GM23338 (cell line): ENCODE measurements at regions not wholly inside any gene's neighbourhood (a gene's known extent, or its start where the extent isn't known, plus 50 kb on each side); places are given as distances from the start of the nearest gene placed in this dataset.
A peak's percentile ranks its signal among the peaks of the same experiment; 100 is the strongest.

Experiments
- CREB1 ChIP-seq: fragments of 250-450 bp; sonication (Bioruptor Pico); IDR thresholded peaks from 2 replicates; pipeline ENCODE4 v1.5.0; 2020; ENCODE audit warnings: low read depth, mild to moderate bottlenecking, moderate library complexity
- EZH2 ChIP-seq: fragments of 200-600 bp; sonication (generic); IDR thresholded peaks from one replicate; pipeline ENCODE4 v1.8.0; 2017; ENCODE audit warnings: antibody characterized with exemption, mild to moderate bottlenecking, low read depth; ENCODE audit not compliant: unreplicated experiment
- EZH2phosphoT487 ChIP-seq: fragments of 200-600 bp; sonication (generic); IDR thresholded peaks from one replicate; pipeline ENCODE4 v1.8.1; 2018; ENCODE audit warnings: antibody characterized with exemption; ENCODE audit not compliant: unreplicated experiment
- JUNB ChIP-seq: IDR thresholded peaks from one replicate; pipeline ENCODE4 v1.6.1; 2016; ENCODE audit warnings: antibody characterized with exemption; ENCODE audit not compliant: unreplicated experiment
- NANOG ChIP-seq: IDR thresholded peaks from 2 replicates; pipeline ENCODE4 v1.6.1; 2016; ENCODE audit warnings: antibody characterized with exemption, borderline replicate concordance
- POLR2AphosphoS5 ChIP-seq: IDR thresholded peaks from 2 replicates; pipeline ENCODE4 v1.6.1; 2016; ENCODE audit warnings: antibody characterized with exemption, low read depth
- STAT1 ChIP-seq: IDR thresholded peaks from one replicate; pipeline ENCODE4 v1.6.1; 2016; ENCODE audit warnings: antibody characterized with exemption; ENCODE audit not compliant: unreplicated experiment
- ZNF114 ChIP-seq: fragments of 250-450 bp; sonication (Bioruptor Pico); IDR thresholded peaks from 2 replicates; pipeline ENCODE4 v1.5.0; 2020; ENCODE audit warnings: mild to moderate bottlenecking, moderate library complexity
- ZNF331 ChIP-seq: fragments of 250-450 bp; sonication (Bioruptor Pico); IDR thresholded peaks from 2 replicates; pipeline ENCODE4 v1.5.0; 2020; ENCODE audit warnings: low read depth, mild to moderate bottlenecking, moderate library complexity
- TF ChIP-seq, protein P1 (sequence below), 2 experiments: fragments of 200-600 bp in 1 of 2; sonication (generic) in 1 of 2; conservative IDR thresholded peaks; 2 replicates each; pipeline versions ENCODE4 v1.5.1 to v1.6.1; 2016 to 2017; ENCODE audit warnings: antibody characterized with exemption in 2 of 2, low read depth in 2 of 2, mild to moderate bottlenecking in 2 of 2, moderate library complexity in 1 of 2
- TF ChIP-seq, protein P2 (sequence below): IDR thresholded peaks from one replicate; pipeline ENCODE4 v1.6.1; 2018; ENCODE audit warnings: antibody characterized with exemption; ENCODE audit not compliant: unreplicated experiment
- TF ChIP-seq, protein P3 (sequence below): fragments of 250-450 bp; sonication (Bioruptor Pico); IDR thresholded peaks from 2 replicates; pipeline ENCODE4 v1.5.0; 2020; ENCODE audit warnings: mild to moderate bottlenecking, moderate library complexity
- TF ChIP-seq, protein P4 (sequence below): IDR thresholded peaks from 2 replicates; pipeline ENCODE4 v1.6.1; 2016; ENCODE audit warnings: antibody characterized with exemption

DNA sequence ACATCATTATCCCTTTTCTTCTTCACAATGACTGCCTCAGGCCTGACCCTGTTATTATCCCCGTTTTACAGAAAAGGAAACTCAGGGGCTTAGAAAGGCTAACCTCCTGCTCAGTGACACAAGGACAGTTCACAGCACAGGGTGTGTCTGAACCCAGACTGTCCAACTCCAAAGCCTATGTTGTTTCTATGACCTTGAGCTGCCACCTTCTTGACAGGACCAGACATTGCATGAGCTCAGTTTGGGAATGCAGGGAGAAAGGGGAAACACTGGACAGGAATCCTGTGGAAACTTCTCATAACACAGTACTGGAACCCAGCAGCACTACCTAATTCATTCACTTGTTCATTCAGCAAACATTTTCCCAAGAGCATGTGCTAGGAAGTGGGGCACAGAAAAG lies 472.8 kb downstream of the CDK5RAP2 start:
- TF ChIP-seq, protein P1, sequence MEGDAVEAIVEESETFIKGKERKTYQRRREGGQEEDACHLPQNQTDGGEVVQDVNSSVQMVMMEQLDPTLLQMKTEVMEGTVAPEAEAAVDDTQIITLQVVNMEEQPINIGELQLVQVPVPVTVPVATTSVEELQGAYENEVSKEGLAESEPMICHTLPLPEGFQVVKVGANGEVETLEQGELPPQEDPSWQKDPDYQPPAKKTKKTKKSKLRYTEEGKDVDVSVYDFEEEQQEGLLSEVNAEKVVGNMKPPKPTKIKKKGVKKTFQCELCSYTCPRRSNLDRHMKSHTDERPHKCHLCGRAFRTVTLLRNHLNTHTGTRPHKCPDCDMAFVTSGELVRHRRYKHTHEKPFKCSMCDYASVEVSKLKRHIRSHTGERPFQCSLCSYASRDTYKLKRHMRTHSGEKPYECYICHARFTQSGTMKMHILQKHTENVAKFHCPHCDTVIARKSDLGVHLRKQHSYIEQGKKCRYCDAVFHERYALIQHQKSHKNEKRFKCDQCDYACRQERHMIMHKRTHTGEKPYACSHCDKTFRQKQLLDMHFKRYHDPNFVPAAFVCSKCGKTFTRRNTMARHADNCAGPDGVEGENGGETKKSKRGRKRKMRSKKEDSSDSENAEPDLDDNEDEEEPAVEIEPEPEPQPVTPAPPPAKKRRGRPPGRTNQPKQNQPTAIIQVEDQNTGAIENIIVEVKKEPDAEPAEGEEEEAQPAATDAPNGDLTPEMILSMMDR (conservative IDR thresholded peaks at IDR 0.05; ENCODE audit: low read depth in 2 of 2) = peak in 1 of 2 experiments; percentile 47; a peak in 2 of 4 replicates
- TF ChIP-seq EZH2phosphoT487 (no peak), POLR2AphosphoS5 (no peak), JUNB (no peak), EZH2 (no peak), NANOG (no peak), CREB1 (CRISPR knock-in tag) (no peak), ZNF331 (CRISPR knock-in tag) (no peak), STAT1 (no peak), ZNF114 (CRISPR knock-in tag) (no peak)
- TF ChIP-seq, protein P2, sequence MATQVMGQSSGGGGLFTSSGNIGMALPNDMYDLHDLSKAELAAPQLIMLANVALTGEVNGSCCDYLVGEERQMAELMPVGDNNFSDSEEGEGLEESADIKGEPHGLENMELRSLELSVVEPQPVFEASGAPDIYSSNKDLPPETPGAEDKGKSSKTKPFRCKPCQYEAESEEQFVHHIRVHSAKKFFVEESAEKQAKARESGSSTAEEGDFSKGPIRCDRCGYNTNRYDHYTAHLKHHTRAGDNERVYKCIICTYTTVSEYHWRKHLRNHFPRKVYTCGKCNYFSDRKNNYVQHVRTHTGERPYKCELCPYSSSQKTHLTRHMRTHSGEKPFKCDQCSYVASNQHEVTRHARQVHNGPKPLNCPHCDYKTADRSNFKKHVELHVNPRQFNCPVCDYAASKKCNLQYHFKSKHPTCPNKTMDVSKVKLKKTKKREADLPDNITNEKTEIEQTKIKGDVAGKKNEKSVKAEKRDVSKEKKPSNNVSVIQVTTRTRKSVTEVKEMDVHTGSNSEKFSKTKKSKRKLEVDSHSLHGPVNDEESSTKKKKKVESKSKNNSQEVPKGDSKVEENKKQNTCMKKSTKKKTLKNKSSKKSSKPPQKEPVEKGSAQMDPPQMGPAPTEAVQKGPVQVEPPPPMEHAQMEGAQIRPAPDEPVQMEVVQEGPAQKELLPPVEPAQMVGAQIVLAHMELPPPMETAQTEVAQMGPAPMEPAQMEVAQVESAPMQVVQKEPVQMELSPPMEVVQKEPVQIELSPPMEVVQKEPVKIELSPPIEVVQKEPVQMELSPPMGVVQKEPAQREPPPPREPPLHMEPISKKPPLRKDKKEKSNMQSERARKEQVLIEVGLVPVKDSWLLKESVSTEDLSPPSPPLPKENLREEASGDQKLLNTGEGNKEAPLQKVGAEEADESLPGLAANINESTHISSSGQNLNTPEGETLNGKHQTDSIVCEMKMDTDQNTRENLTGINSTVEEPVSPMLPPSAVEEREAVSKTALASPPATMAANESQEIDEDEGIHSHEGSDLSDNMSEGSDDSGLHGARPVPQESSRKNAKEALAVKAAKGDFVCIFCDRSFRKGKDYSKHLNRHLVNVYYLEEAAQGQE = no peak
- TF ChIP-seq, protein P3, sequence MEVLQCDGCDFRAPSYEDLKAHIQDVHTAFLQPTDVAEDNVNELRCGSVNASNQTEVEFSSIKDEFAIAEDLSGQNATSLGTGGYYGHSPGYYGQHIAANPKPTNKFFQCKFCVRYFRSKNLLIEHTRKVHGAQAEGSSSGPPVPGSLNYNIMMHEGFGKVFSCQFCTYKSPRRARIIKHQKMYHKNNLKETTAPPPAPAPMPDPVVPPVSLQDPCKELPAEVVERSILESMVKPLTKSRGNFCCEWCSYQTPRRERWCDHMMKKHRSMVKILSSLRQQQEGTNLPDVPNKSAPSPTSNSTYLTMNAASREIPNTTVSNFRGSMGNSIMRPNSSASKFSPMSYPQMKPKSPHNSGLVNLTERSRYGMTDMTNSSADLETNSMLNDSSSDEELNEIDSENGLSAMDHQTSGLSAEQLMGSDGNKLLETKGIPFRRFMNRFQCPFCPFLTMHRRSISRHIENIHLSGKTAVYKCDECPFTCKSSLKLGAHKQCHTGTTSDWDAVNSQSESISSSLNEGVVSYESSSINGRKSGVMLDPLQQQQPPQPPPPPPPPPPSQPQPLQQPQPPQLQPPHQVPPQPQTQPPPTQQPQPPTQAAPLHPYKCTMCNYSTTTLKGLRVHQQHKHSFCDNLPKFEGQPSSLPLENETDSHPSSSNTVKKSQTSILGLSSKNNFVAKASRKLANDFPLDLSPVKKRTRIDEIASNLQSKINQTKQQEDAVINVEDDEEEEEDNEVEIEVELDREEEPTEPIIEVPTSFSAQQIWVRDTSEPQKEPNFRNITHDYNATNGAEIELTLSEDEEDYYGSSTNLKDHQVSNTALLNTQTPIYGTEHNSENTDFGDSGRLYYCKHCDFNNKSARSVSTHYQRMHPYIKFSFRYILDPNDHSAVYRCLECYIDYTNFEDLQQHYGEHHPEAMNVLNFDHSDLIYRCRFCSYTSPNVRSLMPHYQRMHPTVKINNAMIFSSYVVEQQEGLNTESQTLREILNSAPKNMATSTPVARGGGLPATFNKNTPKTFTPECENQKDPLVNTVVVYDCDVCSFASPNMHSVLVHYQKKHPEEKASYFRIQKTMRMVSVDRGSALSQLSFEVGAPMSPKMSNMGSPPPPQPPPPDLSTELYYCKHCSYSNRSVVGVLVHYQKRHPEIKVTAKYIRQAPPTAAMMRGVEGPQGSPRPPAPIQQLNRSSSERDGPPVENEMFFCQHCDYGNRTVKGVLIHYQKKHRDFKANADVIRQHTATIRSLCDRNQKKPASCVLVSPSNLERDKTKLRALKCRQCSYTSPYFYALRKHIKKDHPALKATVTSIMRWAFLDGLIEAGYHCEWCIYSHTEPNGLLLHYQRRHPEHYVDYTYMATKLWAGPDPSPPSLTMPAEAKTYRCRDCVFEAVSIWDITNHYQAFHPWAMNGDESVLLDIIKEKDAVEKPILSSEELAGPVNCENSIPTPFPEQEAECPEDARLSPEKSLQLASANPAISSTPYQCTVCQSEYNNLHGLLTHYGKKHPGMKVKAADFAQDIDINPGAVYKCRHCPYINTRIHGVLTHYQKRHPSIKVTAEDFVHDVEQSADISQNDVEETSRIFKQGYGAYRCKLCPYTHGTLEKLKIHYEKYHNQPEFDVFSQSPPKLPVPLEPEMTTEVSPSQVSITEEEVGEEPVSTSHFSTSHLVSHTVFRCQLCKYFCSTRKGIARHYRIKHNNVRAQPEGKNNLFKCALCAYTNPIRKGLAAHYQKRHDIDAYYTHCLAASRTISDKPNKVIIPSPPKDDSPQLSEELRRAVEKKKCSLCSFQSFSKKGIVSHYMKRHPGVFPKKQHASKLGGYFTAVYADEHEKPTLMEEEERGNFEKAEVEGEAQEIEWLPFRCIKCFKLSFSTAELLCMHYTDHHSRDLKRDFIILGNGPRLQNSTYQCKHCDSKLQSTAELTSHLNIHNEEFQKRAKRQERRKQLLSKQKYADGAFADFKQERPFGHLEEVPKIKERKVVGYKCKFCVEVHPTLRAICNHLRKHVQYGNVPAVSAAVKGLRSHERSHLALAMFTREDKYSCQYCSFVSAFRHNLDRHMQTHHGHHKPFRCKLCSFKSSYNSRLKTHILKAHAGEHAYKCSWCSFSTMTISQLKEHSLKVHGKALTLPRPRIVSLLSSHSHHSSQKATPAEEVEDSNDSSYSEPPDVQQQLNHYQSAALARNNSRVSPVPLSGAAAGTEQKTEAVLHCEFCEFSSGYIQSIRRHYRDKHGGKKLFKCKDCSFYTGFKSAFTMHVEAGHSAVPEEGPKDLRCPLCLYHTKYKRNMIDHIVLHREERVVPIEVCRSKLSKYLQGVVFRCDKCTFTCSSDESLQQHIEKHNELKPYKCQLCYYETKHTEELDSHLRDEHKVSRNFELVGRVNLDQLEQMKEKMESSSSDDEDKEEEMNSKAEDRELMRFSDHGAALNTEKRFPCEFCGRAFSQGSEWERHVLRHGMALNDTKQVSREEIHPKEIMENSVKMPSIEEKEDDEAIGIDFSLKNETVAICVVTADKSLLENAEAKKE = no peak
- TF ChIP-seq, protein P4, sequence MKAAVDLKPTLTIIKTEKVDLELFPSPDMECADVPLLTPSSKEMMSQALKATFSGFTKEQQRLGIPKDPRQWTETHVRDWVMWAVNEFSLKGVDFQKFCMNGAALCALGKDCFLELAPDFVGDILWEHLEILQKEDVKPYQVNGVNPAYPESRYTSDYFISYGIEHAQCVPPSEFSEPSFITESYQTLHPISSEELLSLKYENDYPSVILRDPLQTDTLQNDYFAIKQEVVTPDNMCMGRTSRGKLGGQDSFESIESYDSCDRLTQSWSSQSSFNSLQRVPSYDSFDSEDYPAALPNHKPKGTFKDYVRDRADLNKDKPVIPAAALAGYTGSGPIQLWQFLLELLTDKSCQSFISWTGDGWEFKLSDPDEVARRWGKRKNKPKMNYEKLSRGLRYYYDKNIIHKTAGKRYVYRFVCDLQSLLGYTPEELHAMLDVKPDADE = no peak
